ENCODE measurements at regions not wholly inside any gene's neighbourhood (a gene's known extent, or its start where the extent isn't known, plus 50 kb on each side); places are given as distances from the start of the nearest gene placed in this dataset.
A peak's percentile ranks its signal among the peaks of the same experiment; 100 is the strongest.
"Not testable (repeated sequence)": the region's sequence is repeated elsewhere in the genome, so short reads cannot be mapped to it uniquely, and the experiment has no call there.

- DNase-seq (ENCODE audit: low read depth) = no peak
These were observed 409.6 kb upstream of the MAF start for GRCh38 chr16:80009971-80010659.

- no peak for DNase-seq (ENCODE audit: low read depth)
These were observed 408.3 kb upstream of the MAF start for GRCh38 chr16:80008857-80009256.

- no peak for DNase-seq (ENCODE audit: low read depth)
These were observed 406.7 kb upstream of the MAF start for GRCh38 chr16:80007231-80007630.

GRCh38 chr16:80006241-80007215 is 406.0 kb upstream of the MAF start:
- DNase-seq (ENCODE audit: low read depth) = peak; percentile 44

- no peak for DNase-seq (ENCODE audit: low read depth)
These were observed 403.6 kb upstream of the MAF start for GRCh38 chr16:80004113-80004512.

GRCh38 chr16:80002261-80002660 is 401.7 kb upstream of the MAF start:
- DNase-seq (ENCODE audit: low read depth) = peak; percentile 46

GRCh38 chr16:79998143-79998542 is 397.6 kb upstream of the MAF start:
- no peak for DNase-seq (ENCODE audit: low read depth)

GRCh38 chr16:79997257-79997656 is 396.7 kb upstream of the MAF start:
- no peak for DNase-seq (ENCODE audit: low read depth)

GRCh38 chr16:79996321-79996720 is 395.8 kb upstream of the MAF start:
- DNase-seq (ENCODE audit: low read depth) = no peak

- no peak for DNase-seq (ENCODE audit: low read depth)
These were observed 394.8 kb upstream of the MAF start for GRCh38 chr16:79995315-79995714.

- DNase-seq (ENCODE audit: low read depth) = no peak
These were observed 393.9 kb upstream of the MAF start for GRCh38 chr16:79994418-79994817.

GRCh38 chr16:79993629-79994209 is 393.2 kb upstream of the MAF start:
- DNase-seq (ENCODE audit: low read depth) = no peak

GRCh38 chr16:79991969-79992368 is 391.4 kb upstream of the MAF start:
- DNase-seq (ENCODE audit: low read depth) = no peak

- DNase-seq (ENCODE audit: low read depth) = no peak
These were observed 388.2 kb upstream of the MAF start for GRCh38 chr16:79988721-79989220.

GRCh38 chr16:79988089-79988488 is 387.6 kb upstream of the MAF start:
- DNase-seq (ENCODE audit: low read depth) = no peak

- no peak for DNase-seq (ENCODE audit: low read depth)
These were observed 385.8 kb upstream of the MAF start for GRCh38 chr16:79986352-79986751.

- no peak for DNase-seq (ENCODE audit: low read depth)
These were observed 385.1 kb upstream of the MAF start for GRCh38 chr16:79985606-79986005.

- DNase-seq (ENCODE audit: low read depth) = not testable (repeated sequence)
These were observed 383.6 kb upstream of the MAF start for GRCh38 chr16:79984149-79984548.

GRCh38 chr16:79982862-79983261 is 382.3 kb upstream of the MAF start:
- no peak for DNase-seq (ENCODE audit: low read depth)

- no peak for DNase-seq (ENCODE audit: low read depth)
These were observed 381.8 kb upstream of the MAF start for GRCh38 chr16:79982361-79982760.

- DNase-seq (ENCODE audit: low read depth) = no peak
These were observed 381.3 kb upstream of the MAF start for GRCh38 chr16:79981814-79982213.

Measured in forelimb muscle (tissue), 1 donor.